ENCODE measurements at regions not wholly inside any gene's neighbourhood (a gene's known extent, or its start where the extent isn't known, plus 50 kb on each side); places are given as distances from the start of the nearest gene placed in this dataset.

DNA sequence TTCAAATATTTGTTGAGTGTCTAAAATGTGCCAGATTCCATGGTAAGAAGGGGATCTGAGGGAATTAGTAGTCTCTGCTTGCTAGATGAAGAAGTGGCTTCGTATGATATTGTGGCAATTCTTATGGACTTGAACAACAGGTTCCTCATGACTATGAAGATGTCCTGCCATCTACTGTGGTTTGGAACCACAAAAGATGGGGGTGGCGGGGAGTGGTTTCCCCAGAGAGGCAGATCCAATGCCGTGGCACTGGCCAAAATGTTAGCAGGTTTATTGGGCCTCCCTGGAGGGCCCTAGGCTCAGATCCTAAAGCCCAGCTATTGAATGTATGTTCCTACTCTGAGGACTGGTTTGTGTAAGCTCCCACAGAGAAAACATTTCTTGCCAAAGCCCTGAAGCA is 120.8 kb downstream of the RGS2 start:
- TF ChIP-seq, protein P1, sequence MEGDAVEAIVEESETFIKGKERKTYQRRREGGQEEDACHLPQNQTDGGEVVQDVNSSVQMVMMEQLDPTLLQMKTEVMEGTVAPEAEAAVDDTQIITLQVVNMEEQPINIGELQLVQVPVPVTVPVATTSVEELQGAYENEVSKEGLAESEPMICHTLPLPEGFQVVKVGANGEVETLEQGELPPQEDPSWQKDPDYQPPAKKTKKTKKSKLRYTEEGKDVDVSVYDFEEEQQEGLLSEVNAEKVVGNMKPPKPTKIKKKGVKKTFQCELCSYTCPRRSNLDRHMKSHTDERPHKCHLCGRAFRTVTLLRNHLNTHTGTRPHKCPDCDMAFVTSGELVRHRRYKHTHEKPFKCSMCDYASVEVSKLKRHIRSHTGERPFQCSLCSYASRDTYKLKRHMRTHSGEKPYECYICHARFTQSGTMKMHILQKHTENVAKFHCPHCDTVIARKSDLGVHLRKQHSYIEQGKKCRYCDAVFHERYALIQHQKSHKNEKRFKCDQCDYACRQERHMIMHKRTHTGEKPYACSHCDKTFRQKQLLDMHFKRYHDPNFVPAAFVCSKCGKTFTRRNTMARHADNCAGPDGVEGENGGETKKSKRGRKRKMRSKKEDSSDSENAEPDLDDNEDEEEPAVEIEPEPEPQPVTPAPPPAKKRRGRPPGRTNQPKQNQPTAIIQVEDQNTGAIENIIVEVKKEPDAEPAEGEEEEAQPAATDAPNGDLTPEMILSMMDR (IDR thresholded peaks at IDR 0.05), result no peak
- no peak for TF ChIP-seq POLR2A (IDR thresholded peaks at IDR 0.05)
